Endothelial cell of umbilical vein (primary cell): ENCODE measurements at regions not wholly inside any gene's neighbourhood (a gene's known extent, or its start where the extent isn't known, plus 50 kb on each side); places are given as distances from the start of the nearest gene placed in this dataset.

Experiments used
- BruUV-seq: library from RNA; stranded (reverse); fragments of 400-500 nt; replicated peaks from 2 replicates; lab custom pipeline; 2021; lab: Mats Ljungman, UMichigan
- CTCF ChIA-PET: fragments of 300-600, 350-600 bp; sonication (Branson Sonifier 250); formaldehyde crosslinking; loops from one replicate; lab custom pipeline; 2021; ENCODE audit warnings: antibody characterized with exemption, inconsistent platforms; lab: Charles Lee
- POLR2A ChIA-PET: fragments of 300-600, 350-600 bp; sonication (Branson Sonifier 250); formaldehyde crosslinking; loops from one replicate; lab custom pipeline; 2021; ENCODE audit warnings: antibody characterized with exemption, inconsistent platforms; lab: Charles Lee
- DNase-seq: peaks from one replicate; pipeline ENCODE4 v3.0.0-alpha.2; 2011; ENCODE audit warnings: low read depth, low spot score
- FAIRE-seq: peaks from 2 replicates; lab custom pipeline; 2011; peaks lifted over from hg19 to GRCh38; lab: Jason Lieb, UNC
- H2AFZ ChIP-seq: 2 replicates; pipeline ENCODE4 v1.6.0; 2012; ENCODE audit warnings: low read depth, low read length, control low read depth, inconsistent platforms
- H3K27ac ChIP-seq: 2 replicates; pipeline ENCODE4 v1.5.1; 2011; ENCODE audit warnings: low read depth, mild to moderate bottlenecking, control low read depth, low read length, moderate library complexity; ENCODE audit not compliant: insufficient read depth
- H3K27me3 ChIP-seq, 2 experiments: 2 replicates each; pipeline versions ENCODE4 v1.6.0 to v1.6.1; 2011; ENCODE audit warnings: low read length in 2 of 2, mixed read lengths in 1 of 2; ENCODE audit not compliant: control insufficient read depth in 2 of 2, insufficient read depth in 2 of 2
- H3K36me3 ChIP-seq, 2 experiments: 2 replicates in 1 of 2; 3 replicates in 1 of 2; pipeline ENCODE4 v1.5.1; 2011; ENCODE audit warnings: low read length in 2 of 2, mild to moderate bottlenecking in 1 of 2, moderate library complexity in 1 of 2; ENCODE audit not compliant: control insufficient read depth in 2 of 2, insufficient read depth in 2 of 2; ENCODE audit errors: extremely low read depth in 1 of 2
- H3K4me1 ChIP-seq: 3 replicates; pipeline ENCODE4 v1.5.1; 2011; ENCODE audit warnings: mild to moderate bottlenecking, low read length; ENCODE audit not compliant: control insufficient read depth, insufficient read depth; ENCODE audit errors: extremely low read depth
- H3K4me2 ChIP-seq: 2 replicates; pipeline ENCODE4 v1.6.1; 2011; ENCODE audit warnings: low read length, control low read depth, mixed read lengths; ENCODE audit not compliant: insufficient read depth
- H3K4me3 ChIP-seq, 3 experiments: fragments of 200-600 bp in 1 of 3; sonication (generic), shearing (Covaris generic) in 1 of 3; replicated peaks in 1 of 3; 2 replicates each; pipeline ENCODE4 v1.5.1; 2011 to 2016; ENCODE audit warnings: control low read depth in 3 of 3, low read length in 3 of 3, mild to moderate bottlenecking in 2 of 3, inconsistent platforms in 1 of 3, low read depth in 1 of 3, moderate library complexity in 1 of 3; ENCODE audit not compliant: insufficient read depth in 1 of 3
- H3K79me2 ChIP-seq: 2 replicates; pipeline ENCODE4 v1.6.0; 2012; ENCODE audit warnings: low read length, inconsistent platforms; ENCODE audit not compliant: control insufficient read depth, insufficient read depth
- H3K9ac ChIP-seq: replicated peaks from 2 replicates; pipeline ENCODE3; 2011; ENCODE audit warnings: low read length, control low read depth; ENCODE audit not compliant: insufficient read depth; ENCODE audit errors: extremely low read depth
- H3K9me1 ChIP-seq: replicated peaks from 3 replicates; pipeline ENCODE4 v1.6.0; 2011; ENCODE audit warnings: mild to moderate bottlenecking, low read length; ENCODE audit not compliant: control insufficient read depth, insufficient read depth; ENCODE audit errors: extremely low read depth
- H3K9me3 ChIP-seq: replicated peaks from 2 replicates; pipeline ENCODE4 v1.5.1; 2012; ENCODE audit warnings: low read length, inconsistent platforms; ENCODE audit not compliant: control insufficient read depth, insufficient read depth
- H4K20me1 ChIP-seq: replicated peaks from 2 replicates; pipeline ENCODE3; 2011; ENCODE audit warnings: mild to moderate bottlenecking, low read length; ENCODE audit not compliant: control insufficient read depth, insufficient read depth; ENCODE audit errors: extremely low read depth
- EZH2 ChIP-seq: IDR thresholded peaks from 2 replicates; pipeline ENCODE4 v1.6.1; 2012; ENCODE audit warnings: borderline replicate concordance, low read depth, mild to moderate bottlenecking, moderate library complexity, low read length, inconsistent platforms; ENCODE audit not compliant: severe bottlenecking
- FOS ChIP-seq: IDR thresholded peaks from 2 replicates; pipeline ENCODE4 v1.6.1; 2011; ENCODE audit warnings: mild to moderate bottlenecking, low read length, moderate library complexity, borderline replicate concordance; ENCODE audit not compliant: insufficient read depth
- GATA2 ChIP-seq: IDR thresholded peaks from 2 replicates; pipeline ENCODE4 v1.7.0; 2011; ENCODE audit warnings: low read depth, mild to moderate bottlenecking, moderate library complexity, mixed read lengths, low read length; ENCODE audit not compliant: insufficient read length, insufficient read depth
- JUN ChIP-seq: IDR thresholded peaks from 2 replicates; pipeline ENCODE4 v1.6.1; 2011; ENCODE audit warnings: borderline replicate concordance, low read depth; ENCODE audit not compliant: insufficient read length, insufficient read depth
- MYC ChIP-seq: IDR thresholded peaks from one replicate; pipeline ENCODE4 v1.6.1; 2011; ENCODE audit warnings: mild to moderate bottlenecking, low read depth, low read length
- POLR2A ChIP-seq: IDR thresholded peaks from 2 replicates; pipeline ENCODE4 v1.6.1; 2012; ENCODE audit warnings: low read depth, mild to moderate bottlenecking, control low read depth, low read length
- POLR2AphosphoS5 ChIP-seq: IDR thresholded peaks from 2 replicates; pipeline ENCODE4 v1.6.1; 2012; ENCODE audit warnings: low read depth, mild to moderate bottlenecking, control low read depth, low read length, moderate library complexity; ENCODE audit not compliant: insufficient read depth
- dilution Hi-C: fragments of 300-500 bp; cut with MboI; formaldehyde crosslinking; loops from one replicate; pipeline ENCODE4 v1.15.0; 2019; ENCODE audit warnings: low sequenced_read_pairs; ENCODE audit not compliant: extremely low pct_ligation_motif_present
- intact Hi-C: fragments of 100-400 bp; cut with micrococcal nuclease; formaldehyde crosslinking; loops from one replicate; pipeline ENCODE4 v1.10.0; 2022
- TF ChIP-seq, protein P1 (sequence below): IDR thresholded peaks from 2 replicates; pipeline ENCODE4 v1.6.1; 2011; ENCODE audit not compliant: insufficient read depth, insufficient read length
- TF ChIP-seq, protein P2 (sequence below), 2 donors: IDR thresholded peaks; 1 replicate in 1 of 2; 2 replicates in 1 of 2; pipeline ENCODE4 v1.5.1; 2011; ENCODE audit warnings: low read length in 2 of 2, mild to moderate bottlenecking in 2 of 2, moderate library complexity in 2 of 2, control low read depth in 1 of 2, inconsistent platforms in 1 of 2, low read depth in 1 of 2; ENCODE audit not compliant: insufficient read depth in 1 of 2; ENCODE audit errors: extremely low read depth in 1 of 2

- intact Hi-C loops (no loop called here), dilution Hi-C loops (no loop called here)
- Histone ChIP-seq H3K9me1 (no peaks in the 10 kb centered on the region), H4K20me1 (no peaks in the 10 kb centered on the region), H3K36me3 (no peaks in the 10 kb centered on the region), H3K9ac (no peak overlapping the region), H3K4me1 (no peaks in the 10 kb centered on the region), H2AFZ (no peak overlapping the region), H3K9me3 (no peaks in the 10 kb centered on the region), H3K27me3 (no peaks in the 10 kb centered on the region), H3K79me2 (no peaks in the 10 kb centered on the region), H3K27ac (no peak overlapping the region), H3K4me3 (no peak overlapping the region), H3K4me2 (no peak overlapping the region)
- TF ChIP-seq JUN (no peak), FOS (no peak), POLR2A (no peak), POLR2AphosphoS5 (no peak), EZH2 (no peak), MYC (no peak), GATA2 (no peak)
- TF ChIP-seq, protein P1, sequence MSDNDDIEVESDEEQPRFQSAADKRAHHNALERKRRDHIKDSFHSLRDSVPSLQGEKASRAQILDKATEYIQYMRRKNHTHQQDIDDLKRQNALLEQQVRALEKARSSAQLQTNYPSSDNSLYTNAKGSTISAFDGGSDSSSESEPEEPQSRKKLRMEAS, result no peak
- TF ChIP-seq, protein P2, sequence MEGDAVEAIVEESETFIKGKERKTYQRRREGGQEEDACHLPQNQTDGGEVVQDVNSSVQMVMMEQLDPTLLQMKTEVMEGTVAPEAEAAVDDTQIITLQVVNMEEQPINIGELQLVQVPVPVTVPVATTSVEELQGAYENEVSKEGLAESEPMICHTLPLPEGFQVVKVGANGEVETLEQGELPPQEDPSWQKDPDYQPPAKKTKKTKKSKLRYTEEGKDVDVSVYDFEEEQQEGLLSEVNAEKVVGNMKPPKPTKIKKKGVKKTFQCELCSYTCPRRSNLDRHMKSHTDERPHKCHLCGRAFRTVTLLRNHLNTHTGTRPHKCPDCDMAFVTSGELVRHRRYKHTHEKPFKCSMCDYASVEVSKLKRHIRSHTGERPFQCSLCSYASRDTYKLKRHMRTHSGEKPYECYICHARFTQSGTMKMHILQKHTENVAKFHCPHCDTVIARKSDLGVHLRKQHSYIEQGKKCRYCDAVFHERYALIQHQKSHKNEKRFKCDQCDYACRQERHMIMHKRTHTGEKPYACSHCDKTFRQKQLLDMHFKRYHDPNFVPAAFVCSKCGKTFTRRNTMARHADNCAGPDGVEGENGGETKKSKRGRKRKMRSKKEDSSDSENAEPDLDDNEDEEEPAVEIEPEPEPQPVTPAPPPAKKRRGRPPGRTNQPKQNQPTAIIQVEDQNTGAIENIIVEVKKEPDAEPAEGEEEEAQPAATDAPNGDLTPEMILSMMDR (IDR thresholded peaks at IDR 0.05; ENCODE audit: extremely low read depth in 1 of 2, insufficient read depth in 1 of 2, low read depth in 1 of 2, low read length in 2 of 2), result no peak
- DNase-seq (no peak), FAIRE-seq (no peak)
- POLR2A ChIA-PET, result no interaction called here
- no TSS peak for BruUV-seq
- CTCF ChIA-PET, result no interaction called here
Observed at GRCh38 chrX:113551919-113552318, 711.3 kb upstream of the AMOT start.
